ENCODE measurements at regions not wholly inside any gene's neighbourhood (a gene's known extent, or its start where the extent isn't known, plus 50 kb on each side); places are given as distances from the start of the nearest gene placed in this dataset.
"Not testable (repeated sequence)": the region's sequence is repeated elsewhere in the genome, so short reads cannot be mapped to it uniquely, and the experiment has no call there.

- DNase-seq (no peak), ATAC-seq (ENCODE audit: low read depth) (no peak)
- Mint-ChIP-seq H3K4me3 (no peak overlapping the region), H3K27ac (no peak overlapping the region), H3K4me1 (no peaks in the 10 kb centered on the region), H3K27me3 (peaks cover 3% of the 10 kb centered on the region), H3K9me3 (no peaks in the 10 kb centered on the region), H3K36me3 (no peaks in the 10 kb centered on the region)
- POLR2A ChIA-PET: no interaction called here
Measured at GRCh38 chr6:139470997-139471396, 96.5 kb upstream of the CITED2 start.

- H3K27me3 Mint-ChIP-seq: peaks cover 3% of the 10 kb centered on the region
- no peaks in the 10 kb centered on the region for H3K4me1 Mint-ChIP-seq
- DNase-seq (no peak), ATAC-seq (ENCODE audit: low read depth) (no peak)
- H3K4me3 Mint-ChIP-seq: no peak overlapping the region
- H3K36me3 Mint-ChIP-seq: no peaks in the 10 kb centered on the region
- POLR2A ChIA-PET: no interaction called here
- H3K27ac Mint-ChIP-seq: no peak overlapping the region
- H3K9me3 Mint-ChIP-seq: no peaks in the 10 kb centered on the region
Measured at GRCh38 chr6:139468178-139468819, 93.9 kb upstream of the CITED2 start.

- ATAC-seq (ENCODE audit: low read depth): no peak
- Mint-ChIP-seq H3K4me1 (no peaks in the 10 kb centered on the region), H3K27me3 (peaks cover 5% of the 10 kb centered on the region), H3K4me3 (no peak overlapping the region), H3K9me3 (no peaks in the 10 kb centered on the region), H3K27ac (no peak overlapping the region), H3K36me3 (no peaks in the 10 kb centered on the region)
- POLR2A ChIA-PET: no interaction called here
- no peak for DNase-seq
Measured at GRCh38 chr6:139457476-139457875, 83.0 kb upstream of the CITED2 start.

- POLR2A ChIA-PET: no interaction called here
- Mint-ChIP-seq H3K4me1 (peaks cover 4% of the 10 kb centered on the region), H3K9me3 (no peaks in the 10 kb centered on the region), H3K36me3 (peaks cover 6% of the 10 kb centered on the region), H3K27me3 (peaks cover 5% of the 10 kb centered on the region), H3K4me3 (no peak overlapping the region), H3K27ac (no peak overlapping the region)
- no peak for ATAC-seq (ENCODE audit: low read depth)
- no peak for DNase-seq
Measured at GRCh38 chr6:139452148-139452876, 77.9 kb upstream of the CITED2 start.

- Mint-ChIP-seq H3K4me3 (no peak overlapping the region), H3K36me3 (peaks cover 8% of the 10 kb centered on the region), H3K9me3 (no peaks in the 10 kb centered on the region), H3K27ac (no peak overlapping the region), H3K4me1 (peaks cover 13% of the 10 kb centered on the region), H3K27me3 (peaks cover 8% of the 10 kb centered on the region)
- no peak for ATAC-seq (ENCODE audit: low read depth)
- no peak for DNase-seq
- POLR2A ChIA-PET: interaction anchor here (0.6 kb wide), 1 partner anchor 412 kb away, joined by 3 read pairs; no protein-coding TSS in a partner anchor
Measured at GRCh38 chr6:139449611-139450000, 75.2 kb upstream of the CITED2 start.

- H3K27me3 Mint-ChIP-seq: peaks cover 8% of the 10 kb centered on the region
- no peak for DNase-seq
- peaks cover 8% of the 10 kb centered on the region for H3K36me3 Mint-ChIP-seq
- POLR2A ChIA-PET: no interaction called here
- peaks cover 13% of the 10 kb centered on the region for H3K4me1 Mint-ChIP-seq
- H3K27ac Mint-ChIP-seq: no peak overlapping the region
- no peaks in the 10 kb centered on the region for H3K9me3 Mint-ChIP-seq
- no peak for ATAC-seq (ENCODE audit: low read depth)
- no peak overlapping the region for H3K4me3 Mint-ChIP-seq
Measured at GRCh38 chr6:139448998-139449610, 74.7 kb upstream of the CITED2 start.

GRCh38 chr6:139448051-139448649 lies 73.7 kb upstream of the CITED2 start:
- Mint-ChIP-seq H3K27ac (no peak overlapping the region), H3K4me1 (peaks cover 13% of the 10 kb centered on the region), H3K27me3 (peaks cover 8% of the 10 kb centered on the region), H3K36me3 (peaks cover 8% of the 10 kb centered on the region), H3K9me3 (no peaks in the 10 kb centered on the region), H3K4me3 (no peak overlapping the region)
- ATAC-seq (ENCODE audit: low read depth) (no peak), DNase-seq (no peak)
- POLR2A ChIA-PET: no interaction called here

- H3K9me3 Mint-ChIP-seq: no peaks in the 10 kb centered on the region
- POLR2A ChIA-PET: no interaction called here
- DNase-seq (no peak), ATAC-seq (ENCODE audit: low read depth) (no peak)
- H3K4me1 Mint-ChIP-seq: peaks cover 16% of the 10 kb centered on the region
- H3K4me3 Mint-ChIP-seq: no peak overlapping the region
- peaks cover 8% of the 10 kb centered on the region for H3K27me3 Mint-ChIP-seq
- peaks cover 8% of the 10 kb centered on the region for H3K36me3 Mint-ChIP-seq
- no peak overlapping the region for H3K27ac Mint-ChIP-seq
Measured at GRCh38 chr6:139447656-139447975, 73.2 kb upstream of the CITED2 start.

GRCh38 chr6:139446768-139447655 lies 72.6 kb upstream of the CITED2 start:
- Mint-ChIP-seq H3K4me1 (peaks cover 22% of the 10 kb centered on the region), H3K4me3 (no peak overlapping the region), H3K9me3 (no peaks in the 10 kb centered on the region), H3K36me3 (peaks cover 7% of the 10 kb centered on the region), H3K27me3 (peaks cover 8% of the 10 kb centered on the region), H3K27ac (no peak overlapping the region)
- DNase-seq (no peak), ATAC-seq (ENCODE audit: low read depth) (no peak)
- POLR2A ChIA-PET: interaction anchor here (1.1 kb wide), 1 partner anchor 74 kb away, joined by 7 read pairs; no protein-coding TSS in a partner anchor

- DNase-seq: no peak
- POLR2A ChIA-PET: interaction anchor here (1.1 kb wide), 1 partner anchor 73 kb away, joined by 7 read pairs; no protein-coding TSS in a partner anchor
- Mint-ChIP-seq H3K4me3 (no peak overlapping the region), H3K36me3 (peaks cover 7% of the 10 kb centered on the region), H3K27me3 (peaks cover 8% of the 10 kb centered on the region), H3K9me3 (no peaks in the 10 kb centered on the region), H3K27ac (no peak overlapping the region), H3K4me1 (peaks cover 23% of the 10 kb centered on the region)
- ATAC-seq (ENCODE audit: low read depth): no peak
Measured at GRCh38 chr6:139446138-139446715, 71.8 kb upstream of the CITED2 start.

- ATAC-seq (ENCODE audit: low read depth); H3K4me3 Mint-ChIP-seq; H3K27me3 Mint-ChIP-seq; H3K36me3 Mint-ChIP-seq; DNase-seq; H3K9me3 Mint-ChIP-seq; H3K27ac Mint-ChIP-seq; POLR2A ChIA-PET: not testable (repeated sequence)
- peaks cover 29% of the 10 kb centered on the region for H3K4me1 Mint-ChIP-seq
Measured at GRCh38 chr6:139444273-139444787, 69.9 kb upstream of the CITED2 start.

- Mint-ChIP-seq H3K27me3 (peaks cover 3% of the 10 kb centered on the region), H3K4me3 (no peak overlapping the region), H3K4me1 (peaks cover 29% of the 10 kb centered on the region), H3K36me3 (peaks cover 8% of the 10 kb centered on the region), H3K27ac (peak overlapping the region; percentile 18), H3K9me3 (no peaks in the 10 kb centered on the region)
- POLR2A ChIA-PET: interaction anchor here (2.5 kb wide), 1 partner anchor 69 kb away, joined by 37 read pairs; the partner anchor contains the start of gene CITED2
- DNase-seq (no peak), ATAC-seq (ENCODE audit: low read depth) (no peak)
Measured at GRCh38 chr6:139443231-139444112, 69.0 kb upstream of the CITED2 start.

All from activated naive CD8-positive, alpha-beta T cell treated with anti-CD3 and anti-CD28 coated beads, Interleukin-2, amount 10 ng/mL, durations not matched to agents 7 days and 5 days (primary cell).